PC-9 (cell line): ENCODE measurements at regions not wholly inside any gene's neighbourhood (a gene's known extent, or its start where the extent isn't known, plus 50 kb on each side); places are given as distances from the start of the nearest gene placed in this dataset.

Experiments used
- BruUV-seq: library from RNA; stranded (reverse); fragments of 400-500 nt; replicated peaks from 2 replicates; lab custom pipeline; 2021; lab: Mats Ljungman, UMichigan
- CTCF ChIA-PET: fragments of 300-600 bp; sonication (Branson Sonifier 250); formaldehyde crosslinking; loops from one replicate; lab custom pipeline; 2022; ENCODE audit warnings: antibody characterized with exemption; lab: Charles Lee
- POLR2A ChIA-PET: fragments of 300-600 bp; sonication (Branson Sonifier 250); formaldehyde crosslinking; loops from one replicate; lab custom pipeline; 2022; ENCODE audit warnings: antibody characterized with exemption; ENCODE audit not compliant: unreplicated experiment; lab: Charles Lee
- DNase-seq, 2 experiments: peaks; one replicate each; pipeline versions ENCODE4 v3.0.0 to v3.0.0-alpha.2; 2015 to 2022; ENCODE audit warnings: mixed read lengths in 1 of 2
- H2AFZ ChIP-seq: fragments of 200-600 bp; sonication (generic); 2 replicates; pipeline ENCODE4 v1.8.1; 2017; ENCODE audit warnings: antibody characterized with exemption
- H3F3A ChIP-seq: fragments of 200-600 bp; sonication (generic); 2 replicates; pipeline ENCODE4 v1.8.1; 2017; ENCODE audit warnings: antibody characterized with exemption, mild to moderate bottlenecking, low read depth; ENCODE audit not compliant: insufficient read depth
- H3K27ac ChIP-seq: fragments of 200-600 bp; sonication (generic); 2 replicates; pipeline ENCODE4 v1.6.1; 2016; ENCODE audit warnings: mixed run types
- H3K27me3 ChIP-seq: fragments of 200-600 bp; sonication (generic); 2 replicates; pipeline ENCODE4 v1.6.1; 2016; ENCODE audit warnings: low read depth, mixed run types; ENCODE audit not compliant: insufficient read depth
- H3K36me3 ChIP-seq: fragments of 200-600 bp; sonication (generic); 2 replicates; pipeline ENCODE4 v1.6.1; 2016; ENCODE audit warnings: low read depth, mixed run types
- H3K4me1 ChIP-seq: fragments of 200-600 bp; sonication (generic); replicated peaks from 2 replicates; pipeline ENCODE4 v1.6.1; 2016; ENCODE audit warnings: mixed run types; ENCODE audit not compliant: insufficient read depth
- H3K4me2 ChIP-seq: fragments of 200-600 bp; sonication (generic); 2 replicates; pipeline ENCODE4 v1.6.1; 2017; ENCODE audit warnings: mixed run types
- H3K4me3 ChIP-seq: fragments of 200-600 bp; sonication (generic); 2 replicates; pipeline ENCODE4 v1.6.1; 2016; ENCODE audit warnings: mixed run types
- H3K79me2 ChIP-seq: fragments of 200-600 bp; sonication (generic); 2 replicates; pipeline ENCODE4 v1.6.1; 2017; ENCODE audit warnings: low read depth, mixed run types
- H3K9me2 ChIP-seq: fragments of 200-600 bp; sonication (generic); 2 replicates; pipeline ENCODE4 v1.8.1; 2017; ENCODE audit warnings: mild to moderate bottlenecking; ENCODE audit not compliant: insufficient read depth
- H3K9me3 ChIP-seq: fragments of 200-600 bp; sonication (generic); 2 replicates; pipeline ENCODE4 v1.8.1; 2016; ENCODE audit warnings: low read depth; ENCODE audit not compliant: insufficient read depth
- H4K20me1 ChIP-seq: fragments of 200-600 bp; sonication (generic); 2 replicates; pipeline ENCODE4 v1.8.1; 2017; ENCODE audit not compliant: insufficient read depth
- EZH2 ChIP-seq: fragments of 200-600 bp; sonication (generic); IDR thresholded peaks from 2 replicates; pipeline ENCODE4 v1.8.0; 2017; ENCODE audit warnings: antibody characterized with exemption, low read depth
- intact Hi-C: fragments of 100-400 bp; cut with micrococcal nuclease; formaldehyde crosslinking; loops from one replicate; pipeline ENCODE4 v1.10.0; 2022; ENCODE audit not compliant: unreplicated experiment
- TF ChIP-seq, protein P1 (sequence below): fragments of 200-600 bp; sonication (generic); conservative IDR thresholded peaks from 2 replicates; pipeline ENCODE4 v1.6.1; 2017; ENCODE audit warnings: mixed run types, antibody characterized with exemption, mild to moderate bottlenecking, moderate library complexity

DNA sequence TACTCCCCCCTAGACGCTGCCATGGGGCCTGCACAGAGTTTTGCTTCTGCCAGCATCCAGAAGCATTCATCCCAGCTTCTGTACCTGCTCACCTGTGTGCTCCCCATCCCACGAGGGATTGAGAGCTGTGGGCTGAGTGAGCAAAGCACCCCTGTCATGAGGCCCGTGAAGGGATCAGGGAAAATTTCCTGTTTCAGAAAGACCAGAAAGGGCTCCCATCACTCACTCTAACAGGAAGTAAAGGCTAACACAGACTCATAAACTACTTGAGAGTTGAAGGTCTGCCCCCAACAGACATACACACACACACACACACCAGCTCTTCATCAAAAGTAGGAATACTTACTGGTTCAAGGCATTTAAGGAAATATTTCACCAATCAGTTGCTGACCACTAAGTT, 256.5 kb upstream of the NT5E start:
- Histone ChIP-seq H3K79me2 (no peaks in the 10 kb centered on the region), H2AFZ (no peak overlapping the region), H3F3A (no peaks in the 10 kb centered on the region), H3K4me3 (no peak overlapping the region), H3K27me3 (no peaks in the 10 kb centered on the region), H3K9me3 (no peaks in the 10 kb centered on the region), H3K4me2 (no peak overlapping the region), H3K4me1 (no peaks in the 10 kb centered on the region), H3K27ac (no peak overlapping the region), H3K36me3 (no peaks in the 10 kb centered on the region), H3K9me2 (no peaks in the 10 kb centered on the region), H4K20me1 (no peaks in the 10 kb centered on the region)
- intact Hi-C loops: no loop called here
- TF ChIP-seq, protein P1, sequence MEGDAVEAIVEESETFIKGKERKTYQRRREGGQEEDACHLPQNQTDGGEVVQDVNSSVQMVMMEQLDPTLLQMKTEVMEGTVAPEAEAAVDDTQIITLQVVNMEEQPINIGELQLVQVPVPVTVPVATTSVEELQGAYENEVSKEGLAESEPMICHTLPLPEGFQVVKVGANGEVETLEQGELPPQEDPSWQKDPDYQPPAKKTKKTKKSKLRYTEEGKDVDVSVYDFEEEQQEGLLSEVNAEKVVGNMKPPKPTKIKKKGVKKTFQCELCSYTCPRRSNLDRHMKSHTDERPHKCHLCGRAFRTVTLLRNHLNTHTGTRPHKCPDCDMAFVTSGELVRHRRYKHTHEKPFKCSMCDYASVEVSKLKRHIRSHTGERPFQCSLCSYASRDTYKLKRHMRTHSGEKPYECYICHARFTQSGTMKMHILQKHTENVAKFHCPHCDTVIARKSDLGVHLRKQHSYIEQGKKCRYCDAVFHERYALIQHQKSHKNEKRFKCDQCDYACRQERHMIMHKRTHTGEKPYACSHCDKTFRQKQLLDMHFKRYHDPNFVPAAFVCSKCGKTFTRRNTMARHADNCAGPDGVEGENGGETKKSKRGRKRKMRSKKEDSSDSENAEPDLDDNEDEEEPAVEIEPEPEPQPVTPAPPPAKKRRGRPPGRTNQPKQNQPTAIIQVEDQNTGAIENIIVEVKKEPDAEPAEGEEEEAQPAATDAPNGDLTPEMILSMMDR: no peak
- TF ChIP-seq EZH2: no peak
- BruUV-seq: no TSS peak
- no peak for DNase-seq
- ChIA-PET CTCF (no interaction called here), POLR2A (no interaction called here)

DNA sequence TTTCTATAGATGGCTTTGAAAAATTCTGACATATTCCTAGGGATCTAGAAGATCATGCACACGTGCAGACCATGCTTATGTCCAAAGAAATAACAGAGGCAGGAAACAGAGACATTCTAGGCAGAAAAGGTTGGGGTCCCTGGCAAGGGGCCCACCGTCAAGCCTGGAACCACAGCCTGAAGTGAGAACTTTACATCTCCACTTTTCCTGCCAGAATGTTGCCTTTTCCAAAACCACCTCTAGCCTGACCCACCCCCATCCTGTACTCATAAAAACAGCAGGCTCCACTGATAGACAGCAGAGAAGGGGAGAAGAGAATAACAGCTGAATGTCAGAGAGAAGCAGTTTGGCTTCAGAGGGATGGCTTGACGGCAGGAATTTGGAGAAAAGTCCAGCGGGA, 257.3 kb upstream of the NT5E start:
- POLR2A ChIA-PET: no interaction called here
- no peaks in the 10 kb centered on the region for H3K27me3 ChIP-seq
- no peaks in the 10 kb centered on the region for H3F3A ChIP-seq
- peaks cover under 1% of the 10 kb centered on the region; the same call in 1 of the 2 replicates for H3K4me1 ChIP-seq
- no peaks in the 10 kb centered on the region for H3K36me3 ChIP-seq
- no peaks in the 10 kb centered on the region for H3K79me2 ChIP-seq
- no peak overlapping the region for H3K4me2 ChIP-seq
- H3K27ac ChIP-seq: no peak overlapping the region
- intact Hi-C loops: no loop called here
- no peak overlapping the region for H3K4me3 ChIP-seq
- H4K20me1 ChIP-seq: no peaks in the 10 kb centered on the region
- no TSS peak for BruUV-seq
- no peaks in the 10 kb centered on the region for H3K9me2 ChIP-seq
- CTCF ChIA-PET: no interaction called here
- no peak overlapping the region for H2AFZ ChIP-seq
- TF ChIP-seq EZH2: no peak
- TF ChIP-seq, protein P1: no peak
- DNase-seq: no peak
- no peaks in the 10 kb centered on the region for H3K9me3 ChIP-seq

DNA sequence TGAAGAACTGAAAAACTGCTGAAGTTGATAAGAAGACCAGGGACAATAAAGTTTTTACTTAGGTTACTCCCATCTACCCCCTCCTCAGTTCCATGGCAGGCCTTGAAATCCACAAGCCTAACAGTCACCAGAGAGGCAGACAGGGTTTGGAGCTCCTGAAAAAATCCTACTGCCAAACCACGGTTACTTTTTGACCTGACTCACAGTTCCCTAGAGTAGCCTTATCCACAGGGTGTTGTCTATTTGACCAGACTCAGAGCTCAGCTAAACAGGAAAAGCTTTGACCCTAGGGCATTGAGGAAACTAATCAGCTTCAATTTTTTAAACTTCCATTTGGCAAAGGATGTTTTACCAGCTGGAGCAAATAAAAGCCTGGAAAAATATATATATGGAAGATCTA, 257.7 kb upstream of the NT5E start:
- Histone ChIP-seq H3K4me1 (peaks cover 5% of the 10 kb centered on the region), H3K9me2 (no peaks in the 10 kb centered on the region), H3K9me3 (no peaks in the 10 kb centered on the region), H4K20me1 (no peaks in the 10 kb centered on the region), H3K79me2 (no peaks in the 10 kb centered on the region), H2AFZ (no peak overlapping the region), H3K4me3 (no peak overlapping the region), H3K27ac (no peak overlapping the region), H3K36me3 (no peaks in the 10 kb centered on the region), H3K27me3 (no peaks in the 10 kb centered on the region), H3F3A (no peaks in the 10 kb centered on the region), H3K4me2 (no peak overlapping the region)
- no TSS peak for BruUV-seq
- TF ChIP-seq EZH2: no peak
- TF ChIP-seq, protein P1: no peak
- intact Hi-C loops: no loop called here
- POLR2A ChIA-PET: no interaction called here
- CTCF ChIA-PET: no interaction called here
- DNase-seq: no peak
